Activated gamma-delta T cell treated with anti-CD3 and anti-CD28 coated beads, Interleukin-2, amount 50 U/mL, for 16 hours (primary cell): ENCODE measurements at regions not wholly inside any gene's neighbourhood (a gene's known extent, or its start where the extent isn't known, plus 50 kb on each side); places are given as distances from the start of the nearest gene placed in this dataset.
"Not testable (repeated sequence)": the region's sequence is repeated elsewhere in the genome, so short reads cannot be mapped to it uniquely, and the experiment has no call there.

Experiments
- DNase-seq: peaks from one replicate; pipeline ENCODE4 v3.0.0-alpha.2; 2020; ENCODE audit warnings: low read depth

- DNase-seq = no peak
Measured at GRCh38 chr12:92425165-92425564, 277.6 kb upstream of the PLEKHG7 start.

GRCh38 chr12:92424338-92424737 lies 278.5 kb upstream of the PLEKHG7 start:
- no peak for DNase-seq

- no peak for DNase-seq
Measured at GRCh38 chr12:92421701-92422100, 276.1 kb upstream of the BTG1 start.

GRCh38 chr12:92421042-92421441 lies 275.4 kb upstream of the BTG1 start:
- DNase-seq = no peak

- no peak for DNase-seq
Measured at GRCh38 chr12:92419201-92419600, 273.6 kb upstream of the BTG1 start.

- DNase-seq = no peak
Measured at GRCh38 chr12:92418381-92418780, 272.7 kb upstream of the BTG1 start.

GRCh38 chr12:92417373-92417772 lies 271.7 kb upstream of the BTG1 start:
- no peak for DNase-seq

- DNase-seq = no peak
Measured at GRCh38 chr12:92416385-92416812, 270.8 kb upstream of the BTG1 start.

GRCh38 chr12:92414170-92415070 lies 268.8 kb upstream of the BTG1 start:
- no peak for DNase-seq

GRCh38 chr12:92413286-92413685 lies 267.6 kb upstream of the BTG1 start:
- no peak for DNase-seq

- no peak for DNase-seq
Measured at GRCh38 chr12:92412856-92413255, 267.2 kb upstream of the BTG1 start.

- no peak for DNase-seq
Measured at GRCh38 chr12:92411687-92412086, 266.0 kb upstream of the BTG1 start.

- DNase-seq = peak; percentile 19
Measured at GRCh38 chr12:92408072-92408900, 262.6 kb upstream of the BTG1 start.

GRCh38 chr12:92406404-92407070 lies 260.9 kb upstream of the BTG1 start:
- not testable (repeated sequence) for DNase-seq

GRCh38 chr12:92405801-92406251 lies 260.2 kb upstream of the BTG1 start:
- not testable (repeated sequence) for DNase-seq

- no peak for DNase-seq
Measured at GRCh38 chr12:92404921-92405320, 259.3 kb upstream of the BTG1 start.

GRCh38 chr12:92404259-92404894 lies 258.7 kb upstream of the BTG1 start:
- no peak for DNase-seq

- peak; percentile 36 for DNase-seq
Measured at GRCh38 chr12:92403210-92404175, 257.8 kb upstream of the BTG1 start.

- DNase-seq = no peak
Measured at GRCh38 chr12:92402415-92402814, 256.8 kb upstream of the BTG1 start.

GRCh38 chr12:92400006-92400405 lies 254.4 kb upstream of the BTG1 start:
- DNase-seq = no peak
